ENCODE measurements at regions not wholly inside any gene's neighbourhood (a gene's known extent, or its start where the extent isn't known, plus 50 kb on each side); places are given as distances from the start of the nearest gene placed in this dataset.

GRCh38 chr1:166511761-166512160, 327.5 kb upstream of the POGK start:
- Mint-ChIP-seq H3K9me3 (ENCODE audit: unreplicated experiment) (no peaks in the 10 kb centered on the region), H3K4me1 (ENCODE audit: low read depth, unreplicated experiment) (no peaks in the 10 kb centered on the region), H3K36me3 (ENCODE audit: low read depth, unreplicated experiment) (no peaks in the 10 kb centered on the region), H3K27me3 (ENCODE audit: low read depth, unreplicated experiment) (no peaks in the 10 kb centered on the region), H3K4me3 (ENCODE audit: unreplicated experiment) (no peak overlapping the region), H3K27ac (ENCODE audit: unreplicated experiment) (no peak overlapping the region)
- TF ChIP-seq EZH2 (IDR thresholded peaks at IDR 0.05; ENCODE audit: insufficient read depth, low read length) (no peak), CTCF (IDR thresholded peaks at IDR 0.05; ENCODE audit: insufficient read depth, low read depth, low read length) (no peak)
- Histone ChIP-seq H3K79me2 (ENCODE audit: insufficient read depth, low read length) (no peaks in the 10 kb centered on the region), H3K4me2 (ENCODE audit: low read length) (no peak overlapping the region), H4K20me1 (ENCODE audit: insufficient read depth, low read length) (no peaks in the 10 kb centered on the region), H3K4me3 (ENCODE audit: insufficient read depth, low read depth, low read length) (no peak overlapping the region), H3K36me3 (ENCODE audit: insufficient read depth, low read length) (no peaks in the 10 kb centered on the region), H3K4me1 (ENCODE audit: insufficient read depth, low read length) (no peaks in the 10 kb centered on the region), H3K27ac (ENCODE audit: low read depth, low read length) (no peak overlapping the region), H2AFZ (ENCODE audit: low read depth, low read length) (no peak overlapping the region), H3K9me3 (ENCODE audit: insufficient read depth, low read depth, low read length) (peaks cover 4% of the 10 kb centered on the region), H3K9ac (ENCODE audit: low read length) (no peak overlapping the region), H3K27me3 (ENCODE audit: insufficient read depth, low read length) (no peaks in the 10 kb centered on the region)
- no peak for FAIRE-seq
- DNase-seq (ENCODE audit: low read depth) = no peak

GRCh38 chr1:166514067-166514466, 325.2 kb upstream of the POGK start:
- TF ChIP-seq EZH2 (IDR thresholded peaks at IDR 0.05; ENCODE audit: insufficient read depth, low read length) (no peak), CTCF (IDR thresholded peaks at IDR 0.05; ENCODE audit: insufficient read depth, low read depth, low read length) (no peak)
- no peak for FAIRE-seq
- H3K36me3 Mint-ChIP-seq (ENCODE audit: low read depth, unreplicated experiment) = no peaks in the 10 kb centered on the region

GRCh38 chr1:166527752-166528151, 311.5 kb upstream of the POGK start:
- no peaks in the 10 kb centered on the region for H3K4me1 Mint-ChIP-seq (ENCODE audit: low read depth, unreplicated experiment)
- no peak overlapping the region for H3K4me3 Mint-ChIP-seq (ENCODE audit: unreplicated experiment)
- no peak overlapping the region for H3K4me2 ChIP-seq (ENCODE audit: low read length)

More at GRCh38 chr1:166514067-166514466, 325.2 kb upstream of the POGK start:
- no peak overlapping the region for H3K4me3 ChIP-seq (ENCODE audit: insufficient read depth, low read depth, low read length)
- no peaks in the 10 kb centered on the region for H3K36me3 ChIP-seq (ENCODE audit: insufficient read depth, low read length)
- H3K27ac ChIP-seq (ENCODE audit: low read depth, low read length) = no peak overlapping the region
- no peaks in the 10 kb centered on the region for H3K4me1 ChIP-seq (ENCODE audit: insufficient read depth, low read length)
- Mint-ChIP-seq H3K4me1 (ENCODE audit: low read depth, unreplicated experiment) (no peaks in the 10 kb centered on the region), H3K4me3 (ENCODE audit: unreplicated experiment) (no peak overlapping the region), H3K27ac (ENCODE audit: unreplicated experiment) (no peak overlapping the region), H3K27me3 (ENCODE audit: low read depth, unreplicated experiment) (no peaks in the 10 kb centered on the region), H3K9me3 (ENCODE audit: unreplicated experiment) (no peaks in the 10 kb centered on the region)
- peaks cover 4% of the 10 kb centered on the region for H3K9me3 ChIP-seq (ENCODE audit: insufficient read depth, low read depth, low read length)
- H3K9ac ChIP-seq (ENCODE audit: low read length) = no peak overlapping the region
- no peaks in the 10 kb centered on the region for H3K27me3 ChIP-seq (ENCODE audit: insufficient read depth, low read length)
- no peaks in the 10 kb centered on the region for H4K20me1 ChIP-seq (ENCODE audit: insufficient read depth, low read length)
- no peak for DNase-seq (ENCODE audit: low read depth)
- no peaks in the 10 kb centered on the region for H3K79me2 ChIP-seq (ENCODE audit: insufficient read depth, low read length)
- H2AFZ ChIP-seq (ENCODE audit: low read depth, low read length) = no peak overlapping the region
- H3K4me2 ChIP-seq (ENCODE audit: low read length) = no peak overlapping the region

More at GRCh38 chr1:166527752-166528151, 311.5 kb upstream of the POGK start:
- Histone ChIP-seq H4K20me1 (ENCODE audit: insufficient read depth, low read length) (no peaks in the 10 kb centered on the region), H2AFZ (ENCODE audit: low read depth, low read length) (no peak overlapping the region), H3K4me3 (ENCODE audit: insufficient read depth, low read depth, low read length) (no peak overlapping the region), H3K36me3 (ENCODE audit: insufficient read depth, low read length) (no peaks in the 10 kb centered on the region), H3K9ac (ENCODE audit: low read length) (no peak overlapping the region), H3K79me2 (ENCODE audit: insufficient read depth, low read length) (no peaks in the 10 kb centered on the region), H3K27ac (ENCODE audit: low read depth, low read length) (no peak overlapping the region), H3K27me3 (ENCODE audit: insufficient read depth, low read length) (no peaks in the 10 kb centered on the region), H3K4me1 (ENCODE audit: insufficient read depth, low read length) (no peaks in the 10 kb centered on the region), H3K9me3 (ENCODE audit: insufficient read depth, low read depth, low read length) (no peaks in the 10 kb centered on the region)
- no peak for TF ChIP-seq CTCF (IDR thresholded peaks at IDR 0.05; ENCODE audit: insufficient read depth, low read depth, low read length)
- TF ChIP-seq EZH2 (IDR thresholded peaks at IDR 0.05; ENCODE audit: insufficient read depth, low read length) = no peak
- Mint-ChIP-seq H3K36me3 (ENCODE audit: low read depth, unreplicated experiment) (no peaks in the 10 kb centered on the region), H3K9me3 (ENCODE audit: unreplicated experiment) (no peaks in the 10 kb centered on the region), H3K27ac (ENCODE audit: unreplicated experiment) (no peak overlapping the region), H3K27me3 (ENCODE audit: low read depth, unreplicated experiment) (no peaks in the 10 kb centered on the region)
- FAIRE-seq = no peak
- DNase-seq (ENCODE audit: low read depth) = no peak
